Tibial artery (tissue), 4 donors: ENCODE measurements at regions not wholly inside any gene's neighbourhood (a gene's known extent, or its start where the extent isn't known, plus 50 kb on each side); places are given as distances from the start of the nearest gene placed in this dataset.

Experiments used
- DNase-seq, 2 donors: peaks; one replicate each; pipeline ENCODE4 v3.0.0-alpha.2; 2019
- H3K27ac ChIP-seq, 2 donors: fragments of 200-600 bp; sonication (generic) in 1 of 2; 1 replicate in 1 of 2; 2 replicates in 1 of 2; pipeline ENCODE4 v1.5.1; 2018 to 2019; ENCODE audit warnings: mild to moderate bottlenecking in 1 of 2
- H3K27me3 ChIP-seq, 2 donors: fragments of 200-600 bp; sonication (generic) in 1 of 2; one replicate each; pipeline versions ENCODE4 v1.5.1 to v1.6.0; 2016 to 2019
- H3K36me3 ChIP-seq, 3 donors: fragments of 200-600 bp; sonication (generic) in 2 of 3; one replicate each; pipeline ENCODE4 v1.5.1; 2016 to 2019; ENCODE audit warnings: mild to moderate bottlenecking in 2 of 3
- H3K4me1 ChIP-seq, 4 donors: fragments of 200-600 bp; sonication (generic) in 2 of 4; 1 replicate in 3 of 4; 2 replicates in 1 of 4; pipeline ENCODE4 v1.5.1; 2016 to 2019
- H3K4me3 ChIP-seq, 2 donors: fragments of 200-600 bp; sonication (generic) in 1 of 2; 1 replicate in 1 of 2; 2 replicates in 1 of 2; pipeline ENCODE4 v1.5.1; 2018 to 2019; ENCODE audit warnings: mild to moderate bottlenecking in 2 of 2
- H3K9me3 ChIP-seq, 3 donors: fragments of 200-600 bp; sonication (generic) in 1 of 3; one replicate each; pipeline ENCODE4 v1.5.1; 2016 to 2019
- intact Hi-C: fragments of 100-400 bp; cut with DNase I; formaldehyde crosslinking; loops from one replicate; pipeline ENCODE4 v1.15.0; 2023; ENCODE audit warnings: low total_unique reads
- TF ChIP-seq, protein P1 (sequence below), 2 experiments: fragments of 200-600 bp in 1 of 2; fragments of 450-650 bp in 1 of 2; IDR thresholded peaks; one replicate each; pipeline ENCODE4 v1.5.1; 2017 to 2019; ENCODE audit warnings: antibody characterized with exemption in 2 of 2, mild to moderate bottlenecking in 1 of 2, moderate library complexity in 1 of 2

- intact Hi-C loops: no loop called here
- TF ChIP-seq, protein P1, sequence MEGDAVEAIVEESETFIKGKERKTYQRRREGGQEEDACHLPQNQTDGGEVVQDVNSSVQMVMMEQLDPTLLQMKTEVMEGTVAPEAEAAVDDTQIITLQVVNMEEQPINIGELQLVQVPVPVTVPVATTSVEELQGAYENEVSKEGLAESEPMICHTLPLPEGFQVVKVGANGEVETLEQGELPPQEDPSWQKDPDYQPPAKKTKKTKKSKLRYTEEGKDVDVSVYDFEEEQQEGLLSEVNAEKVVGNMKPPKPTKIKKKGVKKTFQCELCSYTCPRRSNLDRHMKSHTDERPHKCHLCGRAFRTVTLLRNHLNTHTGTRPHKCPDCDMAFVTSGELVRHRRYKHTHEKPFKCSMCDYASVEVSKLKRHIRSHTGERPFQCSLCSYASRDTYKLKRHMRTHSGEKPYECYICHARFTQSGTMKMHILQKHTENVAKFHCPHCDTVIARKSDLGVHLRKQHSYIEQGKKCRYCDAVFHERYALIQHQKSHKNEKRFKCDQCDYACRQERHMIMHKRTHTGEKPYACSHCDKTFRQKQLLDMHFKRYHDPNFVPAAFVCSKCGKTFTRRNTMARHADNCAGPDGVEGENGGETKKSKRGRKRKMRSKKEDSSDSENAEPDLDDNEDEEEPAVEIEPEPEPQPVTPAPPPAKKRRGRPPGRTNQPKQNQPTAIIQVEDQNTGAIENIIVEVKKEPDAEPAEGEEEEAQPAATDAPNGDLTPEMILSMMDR (IDR thresholded peaks at IDR 0.05): no peak
- no peak overlapping the region for H3K27ac ChIP-seq
- H3K4me1 ChIP-seq: no peaks in the 10 kb centered on the region
- no peak for DNase-seq
- no peaks in the 10 kb centered on the region for H3K27me3 ChIP-seq
- H3K9me3 ChIP-seq: no peaks in the 10 kb centered on the region
- no peak overlapping the region for H3K4me3 ChIP-seq
- H3K36me3 ChIP-seq: no peaks in the 10 kb centered on the region
Measured at GRCh38 chr18:38368886-38369285, 803.3 kb upstream of the CELF4 start.

- H3K27ac ChIP-seq: no peak overlapping the region
- no peak for DNase-seq
- no peaks in the 10 kb centered on the region for H3K4me1 ChIP-seq
- TF ChIP-seq, protein P1 (IDR thresholded peaks at IDR 0.05): no peak
- intact Hi-C loops: no loop called here
- H3K36me3 ChIP-seq: no peaks in the 10 kb centered on the region
- H3K4me3 ChIP-seq: no peak overlapping the region
- no peaks in the 10 kb centered on the region for H3K27me3 ChIP-seq
- no peaks in the 10 kb centered on the region for H3K9me3 ChIP-seq
Measured at GRCh38 chr18:38368246-38368645, 802.6 kb upstream of the CELF4 start.

GRCh38 chr18:38367473-38367872 lies 801.9 kb upstream of the CELF4 start:
- no peaks in the 10 kb centered on the region for H3K4me1 ChIP-seq
- no peak overlapping the region for H3K4me3 ChIP-seq
- no peaks in the 10 kb centered on the region for H3K36me3 ChIP-seq
- H3K27me3 ChIP-seq: no peaks in the 10 kb centered on the region
- intact Hi-C loops: no loop called here
- TF ChIP-seq, protein P1 (IDR thresholded peaks at IDR 0.05): no peak
- no peaks in the 10 kb centered on the region for H3K9me3 ChIP-seq
- no peak for DNase-seq
- no peak overlapping the region for H3K27ac ChIP-seq

- Histone ChIP-seq H3K36me3 (no peaks in the 10 kb centered on the region), H3K4me1 (no peaks in the 10 kb centered on the region), H3K4me3 (no peak overlapping the region), H3K27me3 (no peaks in the 10 kb centered on the region), H3K27ac (no peak overlapping the region), H3K9me3 (no peaks in the 10 kb centered on the region)
- no peak for DNase-seq
- TF ChIP-seq, protein P1 (IDR thresholded peaks at IDR 0.05): no peak
- intact Hi-C loops: no loop called here
Measured at GRCh38 chr18:38362286-38362792, 796.7 kb upstream of the CELF4 start.

- no peaks in the 10 kb centered on the region for H3K9me3 ChIP-seq
- no peak overlapping the region for H3K27ac ChIP-seq
- no peaks in the 10 kb centered on the region for H3K4me1 ChIP-seq
- no peaks in the 10 kb centered on the region for H3K36me3 ChIP-seq
- TF ChIP-seq, protein P1 (IDR thresholded peaks at IDR 0.05): no peak
- H3K27me3 ChIP-seq: no peaks in the 10 kb centered on the region
- no peak overlapping the region for H3K4me3 ChIP-seq
- DNase-seq: no peak
- intact Hi-C loops: no loop called here
Measured at GRCh38 chr18:38358805-38359657, 793.4 kb upstream of the CELF4 start.
